DND-41 (cell line): ENCODE measurements at regions not wholly inside any gene's neighbourhood (a gene's known extent, or its start where the extent isn't known, plus 50 kb on each side); places are given as distances from the start of the nearest gene placed in this dataset.

Source experiments
- ATAC-seq: fragments of 200-7000 bp; cut with Tn5 transposase; 3 replicates; pipeline ENCODE4 v1.9.1; 2021; ENCODE audit warnings: low read depth; ENCODE audit not compliant: insufficient read depth
- DNase-seq: peaks from one replicate; pipeline ENCODE4 v3.0.0-alpha.2; 2020
- H2AFZ ChIP-seq: 2 replicates; pipeline ENCODE4 v1.6.0; 2012; ENCODE audit warnings: low read depth, low read length
- H3K27ac ChIP-seq: 2 replicates; pipeline ENCODE4 v1.5.1; 2012; ENCODE audit warnings: low read length, inconsistent platforms
- H3K27me3 ChIP-seq: fragments of 200-600 bp; sonication (generic); 2 replicates; pipeline ENCODE4 v1.6.0; 2012; ENCODE audit warnings: low read length, mild to moderate bottlenecking, inconsistent platforms; ENCODE audit not compliant: insufficient read depth, poor library complexity
- H3K36me3 ChIP-seq: 2 replicates; pipeline ENCODE4 v1.5.1; 2012; ENCODE audit warnings: low read length, inconsistent platforms; ENCODE audit not compliant: insufficient read depth
- H3K4me1 ChIP-seq: 2 replicates; pipeline ENCODE4 v1.5.1; 2012; ENCODE audit warnings: mild to moderate bottlenecking, low read length; ENCODE audit not compliant: insufficient read depth
- H3K4me2 ChIP-seq: 2 replicates; pipeline ENCODE4 v1.6.0; 2012; ENCODE audit warnings: mild to moderate bottlenecking, moderate library complexity, low read length, inconsistent platforms; ENCODE audit not compliant: insufficient read depth
- H3K4me3 ChIP-seq, 2 experiments: fragments of 200-600 bp in 1 of 2; shearing (Covaris generic) in 1 of 2; 2 replicates each; pipeline ENCODE4 v1.5.1; 2012 to 2016; ENCODE audit warnings: inconsistent platforms in 2 of 2, low read length in 2 of 2, mild to moderate bottlenecking in 2 of 2, low read depth in 1 of 2, moderate library complexity in 1 of 2
- H3K79me2 ChIP-seq: 2 replicates; pipeline ENCODE4 v1.6.0; 2012; ENCODE audit warnings: low read length, inconsistent platforms; ENCODE audit not compliant: insufficient read depth
- H3K9ac ChIP-seq: 2 replicates; pipeline ENCODE4 v1.6.0; 2012; ENCODE audit warnings: low read depth, mild to moderate bottlenecking, inconsistent platforms, low read length, moderate library complexity
- H3K9me3 ChIP-seq: 2 replicates; pipeline ENCODE4 v1.5.1; 2012; ENCODE audit warnings: low read length, moderate library complexity, mild to moderate bottlenecking, inconsistent platforms; ENCODE audit not compliant: insufficient read depth, severe bottlenecking
- H4K20me1 ChIP-seq: 2 replicates; pipeline ENCODE4 v1.6.0; 2012; ENCODE audit warnings: low read length; ENCODE audit not compliant: insufficient read depth
- EZH2 ChIP-seq: IDR thresholded peaks from 3 replicates; pipeline ENCODE4 v1.6.1; 2012; ENCODE audit warnings: borderline replicate concordance, low read depth, mild to moderate bottlenecking, moderate library complexity, low read length, inconsistent platforms; ENCODE audit not compliant: severe bottlenecking
- TF ChIP-seq, protein P1 (sequence below): IDR thresholded peaks from 2 replicates; pipeline ENCODE4 v1.5.1; 2012; ENCODE audit warnings: borderline replicate concordance, low read length, moderate library complexity, mild to moderate bottlenecking; ENCODE audit not compliant: poor library complexity, severe bottlenecking; ENCODE audit errors: extremely low read depth

DNA sequence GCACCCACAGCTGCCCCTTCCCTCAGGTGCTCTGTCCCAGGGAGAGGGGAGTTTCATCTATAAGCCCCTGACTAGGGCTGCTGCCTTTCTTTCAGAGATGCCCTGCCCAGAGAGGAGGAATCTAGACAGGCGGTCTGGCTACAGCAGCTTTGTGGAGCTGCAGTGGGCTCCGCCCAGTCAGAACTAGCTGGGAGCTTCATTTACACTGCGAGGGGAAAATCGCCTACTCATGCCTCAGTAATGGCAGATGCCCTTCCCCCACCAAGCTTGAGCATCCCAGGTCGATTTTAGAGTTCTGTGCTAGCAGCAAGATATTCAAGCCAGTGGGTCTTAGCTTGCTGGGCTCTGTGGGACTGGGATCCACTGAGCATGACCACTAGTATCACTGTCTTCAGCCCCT lies 181.2 kb upstream of the RARB start:
- H3K27ac ChIP-seq, result no peak overlapping the region
- TF ChIP-seq EZH2, result no peak
- TF ChIP-seq, protein P1, sequence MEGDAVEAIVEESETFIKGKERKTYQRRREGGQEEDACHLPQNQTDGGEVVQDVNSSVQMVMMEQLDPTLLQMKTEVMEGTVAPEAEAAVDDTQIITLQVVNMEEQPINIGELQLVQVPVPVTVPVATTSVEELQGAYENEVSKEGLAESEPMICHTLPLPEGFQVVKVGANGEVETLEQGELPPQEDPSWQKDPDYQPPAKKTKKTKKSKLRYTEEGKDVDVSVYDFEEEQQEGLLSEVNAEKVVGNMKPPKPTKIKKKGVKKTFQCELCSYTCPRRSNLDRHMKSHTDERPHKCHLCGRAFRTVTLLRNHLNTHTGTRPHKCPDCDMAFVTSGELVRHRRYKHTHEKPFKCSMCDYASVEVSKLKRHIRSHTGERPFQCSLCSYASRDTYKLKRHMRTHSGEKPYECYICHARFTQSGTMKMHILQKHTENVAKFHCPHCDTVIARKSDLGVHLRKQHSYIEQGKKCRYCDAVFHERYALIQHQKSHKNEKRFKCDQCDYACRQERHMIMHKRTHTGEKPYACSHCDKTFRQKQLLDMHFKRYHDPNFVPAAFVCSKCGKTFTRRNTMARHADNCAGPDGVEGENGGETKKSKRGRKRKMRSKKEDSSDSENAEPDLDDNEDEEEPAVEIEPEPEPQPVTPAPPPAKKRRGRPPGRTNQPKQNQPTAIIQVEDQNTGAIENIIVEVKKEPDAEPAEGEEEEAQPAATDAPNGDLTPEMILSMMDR, result no peak
- H3K9ac ChIP-seq, result no peak overlapping the region
- H3K4me2 ChIP-seq, result no peak overlapping the region
- no peaks in the 10 kb centered on the region for H4K20me1 ChIP-seq
- peaks cover 5% of the 10 kb centered on the region for H3K9me3 ChIP-seq
- no peak overlapping the region for H3K4me3 ChIP-seq
- H3K4me1 ChIP-seq, result no peaks in the 10 kb centered on the region
- H3K27me3 ChIP-seq, result no peaks in the 10 kb centered on the region
- ATAC-seq (no peak), DNase-seq (no peak)
- no peak overlapping the region for H2AFZ ChIP-seq
- H3K36me3 ChIP-seq, result no peaks in the 10 kb centered on the region
- H3K79me2 ChIP-seq, result no peaks in the 10 kb centered on the region

DNA sequence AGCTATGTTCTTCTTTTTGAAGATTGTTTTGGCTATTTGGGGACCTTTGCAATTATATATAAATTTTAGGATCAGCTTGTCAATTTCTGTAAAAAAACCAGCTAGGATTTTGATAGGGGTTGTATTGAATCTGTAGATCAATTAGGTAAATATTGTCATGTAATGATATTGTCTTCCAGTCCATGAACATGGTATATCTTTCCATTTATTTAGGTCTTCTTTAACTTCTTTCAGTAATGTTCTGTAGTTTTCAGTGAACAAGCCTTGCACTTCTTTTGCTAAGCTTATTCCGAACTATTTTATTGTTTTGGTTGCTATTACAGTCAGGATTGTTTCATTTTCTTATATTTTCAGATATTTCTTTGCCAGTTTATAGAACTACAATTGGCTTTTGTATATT lies 175.8 kb upstream of the RARB start:
- peaks cover 11% of the 10 kb centered on the region for H3K9me3 ChIP-seq
- no peaks in the 10 kb centered on the region for H3K79me2 ChIP-seq
- no peaks in the 10 kb centered on the region for H3K27me3 ChIP-seq
- no peak overlapping the region for H3K9ac ChIP-seq
- ATAC-seq (no peak), DNase-seq (no peak)
- no peak overlapping the region for H2AFZ ChIP-seq
- H3K36me3 ChIP-seq, result no peaks in the 10 kb centered on the region
- no peak overlapping the region for H3K27ac ChIP-seq
- no peaks in the 10 kb centered on the region for H4K20me1 ChIP-seq
- TF ChIP-seq, protein P1, result no peak
- no peak for TF ChIP-seq EZH2
- no peak overlapping the region for H3K4me2 ChIP-seq
- H3K4me1 ChIP-seq, result no peaks in the 10 kb centered on the region
- H3K4me3 ChIP-seq, result no peak overlapping the region

DNA sequence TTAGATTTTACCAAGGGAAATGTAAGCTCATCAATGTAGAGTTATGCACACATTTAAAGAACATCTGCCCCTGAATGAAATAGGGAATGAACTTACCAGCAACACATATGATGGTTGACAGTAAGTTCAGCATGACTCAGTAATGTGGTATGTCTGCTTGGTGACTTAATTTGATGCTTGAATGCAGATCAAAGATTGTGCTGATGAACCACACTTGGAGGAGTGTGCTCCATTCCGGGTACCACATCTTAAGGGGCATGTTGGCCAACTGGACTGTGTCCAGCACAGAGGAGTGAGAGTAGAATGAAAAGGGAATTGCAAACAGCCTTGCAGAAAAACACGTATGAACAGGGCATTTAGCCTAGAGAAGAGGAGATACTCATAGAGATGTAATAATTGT lies 171.0 kb upstream of the RARB start:
- Histone ChIP-seq H4K20me1 (no peaks in the 10 kb centered on the region), H3K9me3 (peaks cover 6% of the 10 kb centered on the region), H3K79me2 (no peaks in the 10 kb centered on the region), H3K36me3 (no peaks in the 10 kb centered on the region), H3K4me2 (no peak overlapping the region), H3K9ac (no peak overlapping the region), H3K4me3 (no peak overlapping the region), H3K4me1 (no peaks in the 10 kb centered on the region), H2AFZ (no peak overlapping the region), H3K27ac (no peak overlapping the region), H3K27me3 (no peaks in the 10 kb centered on the region)
- no peak for TF ChIP-seq EZH2
- TF ChIP-seq, protein P1, result no peak
- ATAC-seq (no peak), DNase-seq (no peak)

DNA sequence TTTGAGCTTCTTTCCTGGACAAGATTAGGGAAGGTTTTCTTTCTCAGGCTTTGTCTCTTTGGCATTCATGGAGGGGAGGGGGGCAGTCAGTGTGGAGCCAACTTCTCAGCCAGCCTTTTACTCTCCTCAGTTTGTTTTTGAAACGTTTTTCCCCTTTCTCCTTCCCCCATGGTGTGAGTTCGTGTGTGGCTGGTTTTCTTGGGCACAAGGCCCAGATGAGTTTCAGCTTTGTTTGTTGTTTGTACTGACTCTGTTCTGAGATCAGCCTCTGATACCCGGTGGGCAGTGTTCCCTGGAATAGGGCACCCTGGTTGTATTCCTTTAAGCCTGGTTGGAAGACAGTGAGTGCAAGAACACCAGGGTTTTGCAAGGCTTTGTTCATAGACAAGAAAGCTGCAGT lies 168.2 kb upstream of the RARB start:
- Histone ChIP-seq H3K9ac (no peak overlapping the region), H3K9me3 (no peaks in the 10 kb centered on the region), H3K36me3 (no peaks in the 10 kb centered on the region), H3K27ac (no peak overlapping the region), H3K4me1 (peaks cover 4% of the 10 kb centered on the region), H3K4me2 (no peak overlapping the region), H2AFZ (no peak overlapping the region), H4K20me1 (no peaks in the 10 kb centered on the region), H3K79me2 (no peaks in the 10 kb centered on the region), H3K4me3 (no peak overlapping the region), H3K27me3 (no peaks in the 10 kb centered on the region)
- DNase-seq (no peak), ATAC-seq (no peak)
- TF ChIP-seq, protein P1, result no peak
- no peak for TF ChIP-seq EZH2
